ENCODE measurements at regions not wholly inside any gene's neighbourhood (a gene's known extent, or its start where the extent isn't known, plus 50 kb on each side); places are given as distances from the start of the nearest gene placed in this dataset.
"Not testable (repeated sequence)": the region's sequence is repeated elsewhere in the genome, so short reads cannot be mapped to it uniquely, and the experiment has no call there.

DNA sequence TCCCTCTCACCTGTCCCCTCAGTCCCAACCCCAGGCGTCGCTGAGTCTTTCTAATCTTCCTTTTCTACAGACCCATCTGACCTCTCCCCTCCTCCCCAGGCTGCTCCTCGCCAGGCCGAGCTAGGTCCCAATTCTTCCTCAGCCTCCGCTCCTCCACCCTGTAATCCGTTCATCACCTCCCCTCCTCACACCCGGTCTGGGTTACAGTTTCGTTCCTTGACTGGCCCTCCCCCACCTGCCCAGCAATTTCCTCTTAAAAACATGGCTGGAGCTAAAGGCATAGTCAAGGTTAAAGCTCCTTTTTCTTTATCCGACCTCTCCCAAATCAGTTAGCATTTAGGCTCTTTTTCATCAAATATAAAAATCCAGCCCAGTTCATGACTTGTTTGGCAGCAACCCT, 262.0 kb downstream of the SMARCA2 start:
- BruUV-seq (replicated peaks); H3K27me3 ChIP-seq (ENCODE audit: control insufficient read depth, insufficient read depth, low read length); H3K23ac ChIP-seq (ENCODE audit: low read depth, low read length); H3K14ac ChIP-seq (replicated peaks; ENCODE audit: low read depth, low read length); H3K4ac ChIP-seq (ENCODE audit: low read depth, low read length); H2AK5ac ChIP-seq (ENCODE audit: low read depth, low read length); H3K9me3 ChIP-seq (ENCODE audit: control insufficient read depth, insufficient read depth, low read length); H2BK5ac ChIP-seq (ENCODE audit: low read depth, low read length, poor library complexity, severe bottlenecking); H3K18ac ChIP-seq (ENCODE audit: low read depth, low read length); DNase-seq; H2BK20ac ChIP-seq (ENCODE audit: low read depth, low read length); H4K20me1 ChIP-seq (ENCODE audit: insufficient read depth, low read length); POLR2A ChIA-PET (ENCODE audit: unreplicated experiment); H3K9ac ChIP-seq (ENCODE audit: low read depth, low read length); H3K4me1 ChIP-seq (ENCODE audit: control insufficient read depth, insufficient read depth, low read length); H4K91ac ChIP-seq (ENCODE audit: insufficient read depth, low read depth, low read length); H3K79me1 ChIP-seq (ENCODE audit: low read depth in 1 of 2, low read length in 2 of 2); H3K27ac ChIP-seq (ENCODE audit: insufficient read depth, low read length); H4K8ac ChIP-seq (ENCODE audit: low read depth in 2 of 2, low read length in 2 of 2); H2AFZ ChIP-seq (replicated peaks; ENCODE audit: low read length, poor library complexity); H3K56ac ChIP-seq (ENCODE audit: extremely low read depth, insufficient read depth, low read length); intact Hi-C loops (cut with micrococcal nuclease); H2AK9ac ChIP-seq (replicated peaks; ENCODE audit: low read depth, low read length, poor library complexity); H2BK120ac ChIP-seq (ENCODE audit: low read depth, low read length); H4K5ac ChIP-seq (ENCODE audit: low read depth, low read length); dilution Hi-C loops (cut with HindIII; ENCODE audit: low sequenced_read_pairs, unreplicated experiment); H3K4me2 ChIP-seq (ENCODE audit: low read depth, low read length); in situ Hi-C loops (cut with MboI; ENCODE audit: low sequenced_read_pairs); H2BK15ac ChIP-seq (ENCODE audit: low read depth, low read length); ATAC-seq (ENCODE audit: low read depth); CTCF ChIA-PET; H3K4me3 ChIP-seq (ENCODE audit: insufficient read depth, low read depth, low read length); H3K9me1 ChIP-seq (ENCODE audit: insufficient read depth, low read length); H3K36me3 ChIP-seq (ENCODE audit: control insufficient read depth, insufficient read depth, low read length): not testable (repeated sequence)
- no CpG with 5 or more reads among the region's 9 CpGs for WGBS, 2 experiments (ENCODE audit: extremely low coverage in 2 of 2, insufficient read length in 1 of 2)

DNA sequence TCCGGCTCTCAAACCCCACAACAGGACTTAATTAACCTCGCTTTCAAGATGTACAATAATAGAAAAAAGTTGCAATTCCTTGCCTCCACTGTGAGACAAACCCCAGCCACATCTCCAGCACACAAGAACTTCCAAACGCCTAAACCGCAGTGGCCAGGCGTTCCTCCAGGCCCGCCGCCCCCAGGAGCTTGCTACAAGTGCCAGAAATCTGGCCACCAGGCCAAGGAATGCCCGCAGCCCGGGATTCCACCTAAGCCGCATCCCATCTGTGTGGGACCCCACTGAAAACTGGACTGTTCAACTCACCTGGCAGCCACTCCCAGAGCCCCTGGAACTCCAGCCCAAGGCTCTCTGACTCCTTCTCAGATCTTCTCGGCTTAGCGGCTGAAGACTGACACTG, 262.5 kb downstream of the SMARCA2 start:
- H2BK15ac ChIP-seq (ENCODE audit: low read depth, low read length); H3K14ac ChIP-seq (replicated peaks; ENCODE audit: low read depth, low read length); H3K18ac ChIP-seq (ENCODE audit: low read depth, low read length); H4K5ac ChIP-seq (ENCODE audit: low read depth, low read length); H3K4me1 ChIP-seq (ENCODE audit: control insufficient read depth, insufficient read depth, low read length); H2BK20ac ChIP-seq (ENCODE audit: low read depth, low read length); intact Hi-C loops (cut with micrococcal nuclease); CTCF ChIA-PET; H3K27ac ChIP-seq (ENCODE audit: insufficient read depth, low read length); H3K23ac ChIP-seq (ENCODE audit: low read depth, low read length); H2BK120ac ChIP-seq (ENCODE audit: low read depth, low read length); BruUV-seq (replicated peaks); H2AK9ac ChIP-seq (replicated peaks; ENCODE audit: low read depth, low read length, poor library complexity); H2AFZ ChIP-seq (replicated peaks; ENCODE audit: low read length, poor library complexity); dilution Hi-C loops (cut with HindIII; ENCODE audit: low sequenced_read_pairs, unreplicated experiment); H3K56ac ChIP-seq (ENCODE audit: extremely low read depth, insufficient read depth, low read length); H3K9ac ChIP-seq (ENCODE audit: low read depth, low read length); H3K4me3 ChIP-seq (ENCODE audit: insufficient read depth, low read depth, low read length); H4K20me1 ChIP-seq (ENCODE audit: insufficient read depth, low read length); H3K4me2 ChIP-seq (ENCODE audit: low read depth, low read length); in situ Hi-C loops (cut with MboI; ENCODE audit: low sequenced_read_pairs); H3K9me1 ChIP-seq (ENCODE audit: insufficient read depth, low read length); H2BK5ac ChIP-seq (ENCODE audit: low read depth, low read length, poor library complexity, severe bottlenecking); H3K79me1 ChIP-seq (ENCODE audit: low read depth in 1 of 2, low read length in 2 of 2); H3K36me3 ChIP-seq (ENCODE audit: control insufficient read depth, insufficient read depth, low read length); H3K4ac ChIP-seq (ENCODE audit: low read depth, low read length); H2AK5ac ChIP-seq (ENCODE audit: low read depth, low read length); ATAC-seq (ENCODE audit: low read depth); POLR2A ChIA-PET (ENCODE audit: unreplicated experiment); H3K9me3 ChIP-seq (ENCODE audit: control insufficient read depth, insufficient read depth, low read length); DNase-seq; H4K91ac ChIP-seq (ENCODE audit: insufficient read depth, low read depth, low read length); H4K8ac ChIP-seq (ENCODE audit: low read depth in 2 of 2, low read length in 2 of 2); H3K27me3 ChIP-seq (ENCODE audit: control insufficient read depth, insufficient read depth, low read length): not testable (repeated sequence)
- WGBS, 2 experiments (ENCODE audit: extremely low coverage in 2 of 2, insufficient read length in 1 of 2), result 76% methylated on average over 8 of the region's 12 CpGs; no CpG with 5 or more reads in 1 of the 2 experiments

Data from IMR-90 (cell line).